ENCODE measurements at regions not wholly inside any gene's neighbourhood (a gene's known extent, or its start where the extent isn't known, plus 50 kb on each side); places are given as distances from the start of the nearest gene placed in this dataset.

GRCh38 chr12:11963841-11964471, 106.8 kb upstream of the BCL2L14 start:
- Histone ChIP-seq H3K4me3 (ENCODE audit: low read length) (no peak overlapping the region), H3K9me3 (ENCODE audit: insufficient read depth, low read depth, low read length) (no peaks in the 10 kb centered on the region), H3K9ac (ENCODE audit: low read depth, low read length) (no peak overlapping the region), H3K27me3 (ENCODE audit: insufficient read depth, low read length) (no peaks in the 10 kb centered on the region), H3K27ac (ENCODE audit: low read depth, low read length) (no peak overlapping the region), H3K4me1 (ENCODE audit: insufficient read depth, low read length) (peaks cover 2% of the 10 kb centered on the region; the same call in 1 of the 2 replicates), H3K36me3 (ENCODE audit: insufficient read depth, low read length) (no peaks in the 10 kb centered on the region)
- 82% methylated on average over 12 of the region's 12 CpGs for WGBS

GRCh38 chr12:11965258-11965910, 105.4 kb upstream of the BCL2L14 start:
- no peak overlapping the region for H3K9ac ChIP-seq (ENCODE audit: low read depth, low read length)
- no peaks in the 10 kb centered on the region for H3K36me3 ChIP-seq (ENCODE audit: insufficient read depth, low read length)
- no peak overlapping the region for H3K27ac ChIP-seq (ENCODE audit: low read depth, low read length)
- 92% methylated on average over 9 of the region's 9 CpGs for WGBS
- no peaks in the 10 kb centered on the region for H3K9me3 ChIP-seq (ENCODE audit: insufficient read depth, low read depth, low read length)
- no peak overlapping the region for H3K4me3 ChIP-seq (ENCODE audit: low read length)
- no peaks in the 10 kb centered on the region for H3K27me3 ChIP-seq (ENCODE audit: insufficient read depth, low read length)
- H3K4me1 ChIP-seq (ENCODE audit: insufficient read depth, low read length) = peaks cover 12% of the 10 kb centered on the region; the same call in 1 of the 2 replicates

GRCh38 chr12:11967376-11968047, 103.2 kb upstream of the BCL2L14 start:
- WGBS = 94% methylated on average over 9 of the region's 9 CpGs
- Histone ChIP-seq H3K9ac (ENCODE audit: low read depth, low read length) (no peak overlapping the region), H3K9me3 (ENCODE audit: insufficient read depth, low read depth, low read length) (no peaks in the 10 kb centered on the region), H3K27me3 (ENCODE audit: insufficient read depth, low read length) (no peaks in the 10 kb centered on the region), H3K4me3 (ENCODE audit: low read length) (no peak overlapping the region), H3K27ac (ENCODE audit: low read depth, low read length) (no peak overlapping the region), H3K4me1 (ENCODE audit: insufficient read depth, low read length) (peaks cover 14% of the 10 kb centered on the region; the same call in 1 of the 2 replicates), H3K36me3 (ENCODE audit: insufficient read depth, low read length) (no peaks in the 10 kb centered on the region)

- H3K27me3 ChIP-seq (ENCODE audit: insufficient read depth, low read length) = no peaks in the 10 kb centered on the region
- no peak overlapping the region for H3K27ac ChIP-seq (ENCODE audit: low read depth, low read length)
Observed at GRCh38 chr12:11968048-11968383, 102.7 kb upstream of the BCL2L14 start.

GRCh38 chr12:11968516-11968915, 102.2 kb upstream of the BCL2L14 start:
- WGBS = 89% methylated on average over 7 of the region's 7 CpGs
- peaks cover 14% of the 10 kb centered on the region; the same call in 1 of the 2 replicates for H3K4me1 ChIP-seq (ENCODE audit: insufficient read depth, low read length)
- no peaks in the 10 kb centered on the region for H3K27me3 ChIP-seq (ENCODE audit: insufficient read depth, low read length)
- H3K4me3 ChIP-seq (ENCODE audit: low read length) = no peak overlapping the region
- no peak overlapping the region for H3K9ac ChIP-seq (ENCODE audit: low read depth, low read length)
- H3K9me3 ChIP-seq (ENCODE audit: insufficient read depth, low read depth, low read length) = no peaks in the 10 kb centered on the region
- no peak overlapping the region for H3K27ac ChIP-seq (ENCODE audit: low read depth, low read length)
- no peaks in the 10 kb centered on the region for H3K36me3 ChIP-seq (ENCODE audit: insufficient read depth, low read length)

More at GRCh38 chr12:11968048-11968383, 102.7 kb upstream of the BCL2L14 start:
- H3K9me3 ChIP-seq (ENCODE audit: insufficient read depth, low read depth, low read length) = no peaks in the 10 kb centered on the region
- WGBS = 73% methylated on average over 5 of the region's 5 CpGs
- H3K4me3 ChIP-seq (ENCODE audit: low read length) = no peak overlapping the region
- H3K36me3 ChIP-seq (ENCODE audit: insufficient read depth, low read length) = no peaks in the 10 kb centered on the region
- H3K9ac ChIP-seq (ENCODE audit: low read depth, low read length) = no peak overlapping the region
- H3K4me1 ChIP-seq (ENCODE audit: insufficient read depth, low read length) = peaks cover 14% of the 10 kb centered on the region; the same call in 1 of the 2 replicates

- Histone ChIP-seq H3K27ac (ENCODE audit: low read depth, low read length) (peak overlapping the region; percentile 74; the same call in 1 of the 2 replicates), H3K9ac (ENCODE audit: low read depth, low read length) (0 out of 2 replicates have a peak overlapping the region, but pooled peaks have one; percentile 16), H3K36me3 (ENCODE audit: insufficient read depth, low read length) (no peaks in the 10 kb centered on the region), H3K4me1 (ENCODE audit: insufficient read depth, low read length) (peaks cover 14% of the 10 kb centered on the region; the same call in 1 of the 2 replicates), H3K9me3 (ENCODE audit: insufficient read depth, low read depth, low read length) (no peaks in the 10 kb centered on the region), H3K27me3 (ENCODE audit: insufficient read depth, low read length) (no peaks in the 10 kb centered on the region), H3K4me3 (ENCODE audit: low read length) (no peak overlapping the region)
- 49% methylated on average over 8 of the region's 8 CpGs for WGBS
Observed at GRCh38 chr12:11969437-11970154, 101.1 kb upstream of the BCL2L14 start.

- H3K27ac ChIP-seq (ENCODE audit: low read depth, low read length) = peak overlapping the region; percentile 74; the same call in 1 of the 2 replicates
- no peak overlapping the region for H3K4me3 ChIP-seq (ENCODE audit: low read length)
- H3K27me3 ChIP-seq (ENCODE audit: insufficient read depth, low read length) = no peaks in the 10 kb centered on the region
- 0 out of 2 replicates have a peak overlapping the region, but pooled peaks have one; percentile 16 for H3K9ac ChIP-seq (ENCODE audit: low read depth, low read length)
- H3K36me3 ChIP-seq (ENCODE audit: insufficient read depth, low read length) = no peaks in the 10 kb centered on the region
- peaks cover 14% of the 10 kb centered on the region; the same call in 1 of the 2 replicates for H3K4me1 ChIP-seq (ENCODE audit: insufficient read depth, low read length)
- no peaks in the 10 kb centered on the region for H3K9me3 ChIP-seq (ENCODE audit: insufficient read depth, low read depth, low read length)
- WGBS = 62% methylated on average over 4 of the region's 4 CpGs
Observed at GRCh38 chr12:11970155-11970520, 100.6 kb upstream of the BCL2L14 start.

GRCh38 chr12:11973396-11973795, 97.3 kb upstream of the BCL2L14 start:
- no peaks in the 10 kb centered on the region for H3K9me3 ChIP-seq (ENCODE audit: insufficient read depth, low read depth, low read length)
- WGBS = 89% methylated on average over 6 of the region's 6 CpGs
- no peak overlapping the region for H3K27ac ChIP-seq (ENCODE audit: low read depth, low read length)
- H3K36me3 ChIP-seq (ENCODE audit: insufficient read depth, low read length) = no peaks in the 10 kb centered on the region
- no peaks in the 10 kb centered on the region for H3K27me3 ChIP-seq (ENCODE audit: insufficient read depth, low read length)
- H3K4me3 ChIP-seq (ENCODE audit: low read length) = no peak overlapping the region
- H3K9ac ChIP-seq (ENCODE audit: low read depth, low read length) = no peak overlapping the region
- peaks cover 14% of the 10 kb centered on the region; the same call in 1 of the 2 replicates for H3K4me1 ChIP-seq (ENCODE audit: insufficient read depth, low read length)

- H3K9me3 ChIP-seq (ENCODE audit: insufficient read depth, low read depth, low read length) = no peaks in the 10 kb centered on the region
- H3K36me3 ChIP-seq (ENCODE audit: insufficient read depth, low read length) = no peaks in the 10 kb centered on the region
- WGBS = 65% methylated on average over 3 of the region's 4 CpGs
- H3K9ac ChIP-seq (ENCODE audit: low read depth, low read length) = no peak overlapping the region
- H3K4me1 ChIP-seq (ENCODE audit: insufficient read depth, low read length) = no peaks in the 10 kb centered on the region
- H3K4me3 ChIP-seq (ENCODE audit: low read length) = no peak overlapping the region
- H3K27ac ChIP-seq (ENCODE audit: low read depth, low read length) = no peak overlapping the region
- no peaks in the 10 kb centered on the region for H3K27me3 ChIP-seq (ENCODE audit: insufficient read depth, low read length)
Observed at GRCh38 chr12:11976005-11976404, 94.7 kb upstream of the BCL2L14 start.

- 89% methylated on average over 1 of the region's 2 CpGs for WGBS
- Histone ChIP-seq H3K4me3 (ENCODE audit: low read length) (no peak overlapping the region), H3K9me3 (ENCODE audit: insufficient read depth, low read depth, low read length) (no peaks in the 10 kb centered on the region), H3K9ac (ENCODE audit: low read depth, low read length) (no peak overlapping the region), H3K4me1 (ENCODE audit: insufficient read depth, low read length) (no peaks in the 10 kb centered on the region), H3K27ac (ENCODE audit: low read depth, low read length) (no peak overlapping the region), H3K27me3 (ENCODE audit: insufficient read depth, low read length) (no peaks in the 10 kb centered on the region), H3K36me3 (ENCODE audit: insufficient read depth, low read length) (no peaks in the 10 kb centered on the region)
Observed at GRCh38 chr12:11978726-11979384, 91.9 kb upstream of the BCL2L14 start.
